Gastrocnemius medialis (tissue), 4 donors: ENCODE measurements at regions not wholly inside any gene's neighbourhood (a gene's known extent, or its start where the extent isn't known, plus 50 kb on each side); places are given as distances from the start of the nearest gene placed in this dataset.

ENCODE experiments used
- POLR2A ChIP-seq, 2 donors: fragments of 450-650 bp; IDR thresholded peaks; one replicate each; pipeline ENCODE4 v1.6.1; 2017; ENCODE audit warnings: antibody characterized with exemption in 2 of 2, mild to moderate bottlenecking in 2 of 2, moderate library complexity in 2 of 2
- TF ChIP-seq, protein P1 (sequence below), 5 experiments: fragments of 450-650 bp in 3 of 5; fragments of 200-600 bp in 2 of 5; sonication (generic) in 2 of 5; IDR thresholded peaks in 4 of 5; conservative IDR thresholded peaks in 1 of 5; 1 replicate in 4 of 5; 2 replicates in 1 of 5; pipeline ENCODE4 v1.5.1; 2016 to 2019; ENCODE audit warnings: antibody characterized with exemption in 5 of 5, mild to moderate bottlenecking in 3 of 5, moderate library complexity in 3 of 5

DNA sequence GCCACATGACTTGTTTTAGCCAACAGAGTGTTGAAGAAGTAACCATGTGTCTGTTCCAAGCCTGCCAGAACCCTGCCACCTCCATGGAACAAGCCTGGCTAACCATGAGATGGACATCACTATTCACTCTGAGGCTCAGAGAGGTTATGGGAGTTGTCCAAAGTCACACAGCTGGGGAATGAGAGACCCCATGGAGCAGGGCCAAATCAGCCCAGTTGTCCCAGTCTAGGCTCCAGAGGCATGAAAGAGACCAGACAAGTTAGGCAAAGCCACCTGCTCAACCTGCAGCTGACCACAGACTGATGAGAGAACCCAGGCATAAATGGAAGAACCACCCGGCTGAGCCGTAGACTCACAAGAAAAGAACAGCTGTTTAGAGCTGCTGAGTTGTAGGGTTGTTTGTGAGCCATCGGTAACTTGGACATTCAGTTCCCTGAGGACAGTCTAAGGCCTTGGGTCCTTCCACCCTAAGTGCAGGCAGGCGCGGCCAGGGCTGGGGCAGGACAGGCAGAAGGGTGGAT is 74.7 kb upstream of the PHF21B start:
- TF ChIP-seq POLR2A (IDR thresholded peaks at IDR 0.05), result no peak
- TF ChIP-seq, protein P1, sequence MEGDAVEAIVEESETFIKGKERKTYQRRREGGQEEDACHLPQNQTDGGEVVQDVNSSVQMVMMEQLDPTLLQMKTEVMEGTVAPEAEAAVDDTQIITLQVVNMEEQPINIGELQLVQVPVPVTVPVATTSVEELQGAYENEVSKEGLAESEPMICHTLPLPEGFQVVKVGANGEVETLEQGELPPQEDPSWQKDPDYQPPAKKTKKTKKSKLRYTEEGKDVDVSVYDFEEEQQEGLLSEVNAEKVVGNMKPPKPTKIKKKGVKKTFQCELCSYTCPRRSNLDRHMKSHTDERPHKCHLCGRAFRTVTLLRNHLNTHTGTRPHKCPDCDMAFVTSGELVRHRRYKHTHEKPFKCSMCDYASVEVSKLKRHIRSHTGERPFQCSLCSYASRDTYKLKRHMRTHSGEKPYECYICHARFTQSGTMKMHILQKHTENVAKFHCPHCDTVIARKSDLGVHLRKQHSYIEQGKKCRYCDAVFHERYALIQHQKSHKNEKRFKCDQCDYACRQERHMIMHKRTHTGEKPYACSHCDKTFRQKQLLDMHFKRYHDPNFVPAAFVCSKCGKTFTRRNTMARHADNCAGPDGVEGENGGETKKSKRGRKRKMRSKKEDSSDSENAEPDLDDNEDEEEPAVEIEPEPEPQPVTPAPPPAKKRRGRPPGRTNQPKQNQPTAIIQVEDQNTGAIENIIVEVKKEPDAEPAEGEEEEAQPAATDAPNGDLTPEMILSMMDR (IDR thresholded peaks at IDR 0.05 in 4 of 5, conservative IDR thresholded peaks at IDR 0.05 in 1 of 5), result no peak
